ENCODE measurements at regions not wholly inside any gene's neighbourhood (a gene's known extent, or its start where the extent isn't known, plus 50 kb on each side); places are given as distances from the start of the nearest gene placed in this dataset.

DNA sequence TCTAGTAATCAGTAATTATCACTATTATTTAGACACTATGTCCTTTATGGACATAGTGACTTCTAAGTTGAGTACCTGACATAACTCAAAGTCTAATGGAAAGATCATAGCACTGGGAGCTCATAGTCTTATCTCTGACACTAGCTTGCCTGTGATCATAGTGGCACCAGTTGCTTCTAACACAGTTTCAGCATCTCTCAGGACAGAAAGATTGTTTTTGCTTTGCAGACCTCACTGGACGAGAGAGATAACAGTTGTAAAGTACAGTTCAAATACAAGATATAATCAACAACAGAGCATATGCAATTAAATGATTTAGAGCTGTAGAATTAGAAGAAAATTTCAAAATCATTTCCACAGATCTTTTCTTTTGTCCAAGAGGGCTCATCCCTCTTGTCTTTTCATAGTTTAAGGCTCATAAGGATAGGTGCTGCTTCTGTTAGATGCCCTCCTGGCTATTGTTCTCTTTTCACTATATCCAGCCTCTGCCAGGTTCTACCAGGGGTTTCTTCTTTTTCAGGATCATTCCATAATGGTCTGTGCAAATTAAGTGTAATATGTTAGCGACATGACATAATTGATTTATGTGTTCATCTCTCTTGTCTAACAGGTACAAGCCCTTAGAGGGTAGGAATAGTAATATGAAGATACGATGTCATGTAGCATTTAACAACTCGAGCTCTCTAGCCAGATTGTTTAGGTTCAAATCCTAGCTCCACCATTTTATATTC, 1175.4 kb upstream of the TENM4 start:
- no peak for DNase-seq (ENCODE audit: low read depth in 2 of 2)

DNA sequence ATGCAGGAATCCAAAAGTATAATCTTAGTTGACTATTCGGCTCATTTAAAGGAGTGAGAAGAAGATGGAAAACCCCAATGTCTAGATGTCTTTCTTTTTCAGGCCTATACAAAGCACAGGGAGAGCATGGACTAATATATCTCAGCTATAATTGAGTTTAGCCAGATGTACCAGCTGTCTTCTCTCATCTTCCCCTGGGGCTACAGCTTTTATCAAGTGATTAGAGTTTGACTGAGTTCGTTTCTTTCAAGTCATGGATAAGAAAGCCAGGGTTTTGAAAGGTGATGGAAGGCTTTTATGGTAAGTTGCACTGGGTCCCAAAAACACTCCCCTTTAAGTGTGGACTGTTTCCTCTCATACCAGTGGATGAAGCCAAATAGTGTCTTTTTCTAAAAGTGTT, 1172.8 kb upstream of the TENM4 start:
- no peak for DNase-seq (ENCODE audit: low read depth in 2 of 2)

DNA sequence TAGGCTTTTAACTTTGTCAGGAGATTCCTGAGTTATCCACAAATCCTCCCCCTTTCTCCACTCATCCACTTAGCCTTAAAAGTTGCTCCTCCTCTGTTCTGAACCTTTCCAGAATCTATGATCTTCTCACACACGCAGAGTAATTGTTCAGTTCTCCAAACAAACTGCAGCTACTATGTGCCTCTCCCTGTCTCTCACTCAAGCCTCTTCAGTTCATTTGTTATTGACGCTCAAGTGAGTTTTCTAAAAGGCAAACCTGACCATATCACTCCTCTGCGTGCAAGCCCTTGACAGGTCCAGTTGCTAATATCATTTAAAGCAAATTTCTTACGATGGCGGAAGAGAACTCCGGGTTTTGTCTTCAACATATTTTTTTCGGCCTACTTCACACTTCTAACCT, 1169.7 kb upstream of the TENM4 start:
- DNase-seq (ENCODE audit: low read depth in 2 of 2), result no peak

DNA sequence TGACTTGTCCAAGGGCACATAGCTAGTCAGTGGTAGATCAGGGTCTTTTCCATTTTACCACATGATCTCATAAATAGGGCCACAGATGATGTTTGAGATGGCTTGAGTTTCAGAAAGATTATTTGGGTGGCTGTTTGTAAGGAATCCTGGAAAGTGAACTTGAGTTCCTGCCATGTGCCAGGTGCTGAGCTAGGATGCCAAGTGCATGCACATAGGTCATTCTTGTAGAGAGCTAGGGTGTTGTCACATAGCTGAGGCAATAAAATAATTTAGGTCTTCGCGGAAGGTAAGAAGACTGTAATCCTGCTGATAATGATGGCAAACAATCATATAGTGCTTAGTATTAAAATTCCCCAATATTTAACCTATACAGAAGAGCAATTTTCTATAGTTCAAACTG, 1162.6 kb upstream of the TENM4 start:
- DNase-seq (ENCODE audit: low read depth in 2 of 2), result no peak

DNA sequence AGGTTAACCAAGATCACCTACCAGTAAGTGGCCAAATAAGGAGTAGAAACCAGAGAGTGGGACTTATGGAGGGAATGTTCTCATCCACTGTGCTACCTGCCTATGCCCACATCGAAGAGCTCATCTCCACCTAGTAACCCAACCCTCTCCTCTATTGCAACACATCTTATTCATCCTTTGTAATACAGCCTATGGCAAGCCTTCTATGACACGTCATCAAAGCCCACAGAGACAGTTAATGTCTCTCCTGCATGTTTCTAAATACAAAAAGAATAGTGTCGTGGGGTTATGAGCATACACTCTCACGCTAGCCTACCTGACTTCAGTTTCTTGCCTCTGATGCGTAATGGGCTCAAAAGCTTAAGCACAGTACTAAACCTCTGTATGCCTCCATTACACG, 1158.1 kb upstream of the TENM4 start:
- DNase-seq (ENCODE audit: low read depth in 2 of 2), result no peak

DNA sequence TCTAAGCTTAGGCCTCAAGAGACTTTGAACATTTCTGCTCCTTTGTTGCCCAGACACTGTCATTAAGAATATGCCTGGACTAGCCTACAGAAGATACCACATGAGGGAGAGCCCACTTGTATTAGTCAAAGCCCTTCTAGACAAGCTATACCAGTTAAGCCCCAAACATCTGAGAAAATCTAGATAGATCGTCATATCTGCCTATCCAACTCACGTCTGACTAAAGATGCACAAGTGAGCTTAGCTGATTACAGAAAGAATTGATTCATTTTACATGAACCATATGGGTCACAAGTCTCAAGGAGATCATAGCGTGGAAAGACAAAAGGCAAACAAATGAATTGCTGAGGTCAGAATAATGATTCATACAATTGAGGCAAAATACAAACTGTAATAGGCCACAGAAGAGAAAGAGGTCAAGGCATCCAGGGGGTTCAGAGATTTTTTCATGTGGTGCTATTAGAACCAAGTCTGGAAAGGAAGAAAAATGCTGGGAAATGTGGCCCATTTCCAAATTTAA, 1155.5 kb upstream of the TENM4 start:
- no peak for DNase-seq (ENCODE audit: low read depth in 2 of 2)

DNA sequence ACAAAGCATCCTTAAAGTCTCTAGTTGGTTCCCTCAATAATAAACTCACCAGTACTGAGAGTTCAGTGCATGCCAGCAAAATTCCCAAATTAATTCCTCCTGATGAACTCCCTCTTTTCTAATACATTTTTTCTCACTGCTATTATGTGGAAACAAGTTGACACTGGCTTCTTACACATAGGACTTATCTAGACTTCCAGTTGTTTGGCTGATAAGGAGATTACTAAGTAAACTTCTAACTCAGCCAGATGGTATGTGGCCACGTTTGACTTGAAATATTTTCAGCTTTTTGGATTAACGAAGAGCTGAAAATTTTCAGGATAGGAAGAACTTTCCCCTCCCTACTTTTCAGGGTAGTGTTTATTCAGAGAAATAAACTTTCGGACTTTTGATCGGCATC, 1154.2 kb upstream of the TENM4 start:
- no peak for DNase-seq (ENCODE audit: low read depth in 2 of 2)

DNA sequence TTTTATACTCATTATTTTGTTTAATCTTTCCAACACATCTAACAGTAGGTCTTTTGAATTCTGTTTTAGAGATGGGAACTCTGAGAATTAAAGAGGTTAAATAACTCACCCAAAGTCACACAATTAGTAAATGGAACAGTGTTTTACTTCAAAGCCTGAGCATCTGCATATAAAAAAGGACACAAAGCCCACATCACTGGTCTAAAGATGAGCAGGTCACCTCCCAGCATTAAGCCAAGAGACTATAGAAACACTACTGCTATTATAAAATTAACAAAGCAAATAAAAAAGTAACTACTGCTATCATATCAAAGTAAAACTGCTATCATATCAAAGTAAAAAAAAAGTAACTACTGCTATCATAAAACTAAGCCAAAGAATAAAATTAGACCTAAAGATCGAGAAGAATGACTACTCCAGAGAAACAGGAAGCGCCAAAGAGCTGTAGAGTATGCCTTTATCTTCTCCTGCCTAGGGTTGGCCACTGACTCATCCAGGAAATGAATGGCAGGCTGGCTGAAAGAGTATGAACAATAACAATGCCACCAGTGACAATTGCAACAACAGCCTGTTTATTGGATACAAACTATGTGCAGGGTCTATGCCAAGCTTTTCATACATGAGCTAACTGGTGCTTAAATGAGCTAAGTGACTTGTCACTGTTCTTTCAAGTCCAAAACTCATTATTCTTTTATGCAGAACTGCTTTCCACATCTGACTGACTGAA, 1153.0 kb upstream of the TENM4 start:
- DNase-seq (ENCODE audit: low read depth in 2 of 2), result no peak

DNA sequence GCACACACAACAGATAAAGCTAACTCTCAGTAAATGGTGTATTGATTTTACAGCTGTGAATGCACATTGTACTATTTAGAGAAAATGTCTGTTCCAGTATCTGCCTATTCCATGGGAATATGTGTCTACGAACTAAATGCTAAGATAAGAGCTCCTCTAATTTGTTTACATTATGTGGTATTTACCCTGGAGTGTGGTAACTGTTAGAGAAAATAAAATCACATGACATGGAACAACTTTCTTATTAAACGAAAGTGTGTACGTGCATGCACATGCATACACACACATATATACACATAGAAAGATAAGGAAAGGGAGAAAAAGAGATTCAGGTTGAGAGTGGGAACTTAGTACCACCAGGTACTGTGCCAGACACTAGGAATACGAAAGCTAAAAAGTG, 1151.7 kb upstream of the TENM4 start:
- no peak for DNase-seq (ENCODE audit: low read depth in 2 of 2)

DNA sequence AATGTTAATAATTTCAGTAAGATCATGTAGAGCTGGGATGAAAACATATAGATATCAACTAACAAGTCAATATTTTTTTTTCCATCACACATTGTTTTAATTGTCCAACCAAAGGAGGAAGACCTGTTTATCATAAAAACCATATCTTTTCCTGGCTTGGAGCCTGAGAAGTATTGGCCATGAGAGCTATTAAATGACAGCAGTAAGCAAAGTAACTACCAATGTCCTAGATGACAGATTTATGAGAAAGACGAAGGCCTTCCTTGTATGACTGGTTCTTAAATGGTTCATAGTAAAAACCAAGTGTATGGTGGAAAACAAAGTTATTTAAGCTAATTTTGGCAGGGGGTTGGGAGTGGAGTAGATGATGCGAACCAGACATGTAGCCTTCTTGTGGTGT, 1147.1 kb upstream of the TENM4 start:
- no peak for DNase-seq (ENCODE audit: low read depth in 2 of 2)

DNA sequence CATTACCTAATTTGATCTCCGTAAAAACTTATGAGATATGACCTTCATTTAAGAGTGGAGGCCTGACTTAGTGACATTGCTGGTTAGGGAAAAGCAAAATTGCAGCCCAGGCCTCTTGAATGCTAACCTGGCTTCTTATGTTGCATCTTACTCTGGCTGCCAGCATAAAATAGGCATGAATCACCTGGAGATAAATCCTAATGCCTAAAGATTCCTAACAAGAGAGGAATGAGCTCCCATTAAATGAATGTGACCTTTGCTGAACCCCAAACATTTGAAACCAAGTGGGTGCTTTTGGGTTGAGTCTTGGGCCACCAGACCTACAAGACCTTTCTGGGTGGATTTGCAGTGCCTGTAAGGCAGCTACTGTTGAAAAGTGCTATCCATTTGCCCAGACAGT, 1145.6 kb upstream of the TENM4 start:
- no peak for DNase-seq (ENCODE audit: low read depth in 2 of 2)

DNA sequence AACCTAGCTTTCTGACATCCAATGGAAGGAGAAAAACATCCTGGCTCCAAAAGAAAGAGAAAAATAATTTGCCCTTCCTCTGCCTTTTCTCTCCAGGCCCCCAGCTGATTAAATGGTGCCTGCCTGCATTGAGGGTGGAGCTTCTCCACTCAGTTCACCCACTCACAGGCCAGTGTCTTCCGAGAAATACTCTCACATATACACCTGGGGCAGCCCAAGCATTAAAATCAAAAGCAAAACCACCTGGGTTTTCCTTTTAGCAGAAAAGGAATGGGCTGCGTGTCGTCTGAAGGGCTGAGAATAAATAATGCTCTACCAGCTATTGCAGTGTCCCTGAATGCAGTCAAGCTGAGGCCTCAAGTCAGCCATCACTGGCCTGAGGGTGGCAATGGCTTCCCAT, 1143.8 kb upstream of the TENM4 start:
- no peak for DNase-seq (ENCODE audit: low read depth in 2 of 2)

DNA sequence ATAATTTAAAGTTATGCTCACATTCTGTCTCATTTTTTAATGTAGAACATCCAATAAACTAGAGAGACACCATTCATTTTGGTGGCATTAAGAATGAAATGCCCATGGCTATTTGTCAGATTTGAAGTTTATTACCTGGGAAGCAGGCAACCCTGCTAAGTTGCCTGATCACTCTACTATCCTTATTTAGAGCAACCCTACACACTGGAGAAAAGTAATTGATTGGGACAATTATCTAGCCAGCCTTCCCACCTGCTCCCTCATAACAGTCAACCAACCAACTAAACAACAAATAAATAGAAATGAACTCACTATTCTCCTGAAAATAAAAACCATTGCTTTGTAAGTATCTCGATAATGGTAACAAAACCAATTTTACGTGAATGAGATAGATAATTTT, 1129.0 kb upstream of the TENM4 start:
- no peak for DNase-seq (ENCODE audit: low read depth in 2 of 2)

DNA sequence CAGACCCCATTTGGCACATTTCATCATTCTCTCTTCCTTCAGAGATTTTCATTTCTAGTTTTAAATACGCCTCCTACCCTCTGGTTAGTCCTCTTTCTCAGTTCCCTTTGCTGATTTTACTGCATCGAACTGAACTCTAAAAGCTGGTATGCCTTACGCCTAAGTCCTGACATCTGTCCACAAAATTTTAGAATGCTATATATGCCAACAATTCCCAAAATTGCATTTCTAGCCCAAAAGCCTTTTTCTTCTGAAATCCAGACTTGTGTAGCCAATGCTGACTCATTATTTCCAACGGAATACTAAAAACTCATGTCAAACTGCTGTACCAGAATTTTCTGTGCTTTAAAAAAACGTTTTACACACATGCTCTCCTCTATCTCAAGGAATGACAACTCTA, 1124.4 kb upstream of the TENM4 start:
- DNase-seq (ENCODE audit: low read depth in 2 of 2), result no peak

DNA sequence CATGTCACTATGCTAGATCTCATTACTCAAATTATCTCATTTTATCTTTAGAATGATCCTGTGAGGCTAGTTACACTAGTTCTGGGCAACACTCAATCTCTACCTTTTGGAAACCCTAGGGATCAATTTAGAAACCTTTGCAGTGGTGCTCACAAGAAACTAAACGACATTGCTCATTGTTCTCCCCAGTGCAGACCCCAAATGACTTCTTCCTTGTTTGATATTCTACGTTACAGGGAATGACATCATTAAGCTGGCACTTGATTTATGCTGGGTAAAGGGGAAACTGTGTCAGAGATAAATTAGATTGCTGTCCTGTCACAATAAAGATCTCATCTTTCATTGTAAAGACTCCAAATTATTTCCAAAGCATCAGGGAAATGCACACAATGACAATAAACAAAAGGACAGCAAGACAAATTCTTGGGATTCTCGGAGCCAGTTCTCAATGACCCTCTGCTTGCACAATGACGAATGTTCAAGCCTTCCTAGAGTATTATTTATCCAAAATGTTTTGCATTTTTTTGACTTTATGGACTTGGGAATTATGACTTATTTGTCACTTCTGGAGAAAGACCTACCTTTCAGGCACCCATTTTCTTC, 1121.8 kb upstream of the TENM4 start:
- DNase-seq (ENCODE audit: low read depth in 2 of 2), result no peak

DNA sequence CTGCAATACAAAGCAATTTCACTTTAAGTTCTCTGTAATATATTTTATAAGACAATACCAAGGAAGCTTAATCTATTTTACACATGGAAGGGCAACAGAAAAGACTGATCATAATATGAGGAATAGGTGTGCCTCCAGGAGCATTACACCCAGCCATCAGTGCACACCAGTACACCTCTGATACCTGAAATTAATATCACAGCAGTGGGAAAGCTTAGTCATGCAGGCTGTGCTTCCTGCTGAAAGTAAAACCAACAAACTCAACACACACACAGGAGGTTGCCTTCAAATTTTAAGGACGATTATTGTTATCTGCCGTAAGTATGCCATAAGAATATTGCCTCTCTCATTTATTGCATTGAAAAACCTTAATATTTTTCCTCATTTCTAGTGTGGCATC, 1119.1 kb upstream of the TENM4 start:
- no peak for DNase-seq (ENCODE audit: low read depth in 2 of 2)

DNA sequence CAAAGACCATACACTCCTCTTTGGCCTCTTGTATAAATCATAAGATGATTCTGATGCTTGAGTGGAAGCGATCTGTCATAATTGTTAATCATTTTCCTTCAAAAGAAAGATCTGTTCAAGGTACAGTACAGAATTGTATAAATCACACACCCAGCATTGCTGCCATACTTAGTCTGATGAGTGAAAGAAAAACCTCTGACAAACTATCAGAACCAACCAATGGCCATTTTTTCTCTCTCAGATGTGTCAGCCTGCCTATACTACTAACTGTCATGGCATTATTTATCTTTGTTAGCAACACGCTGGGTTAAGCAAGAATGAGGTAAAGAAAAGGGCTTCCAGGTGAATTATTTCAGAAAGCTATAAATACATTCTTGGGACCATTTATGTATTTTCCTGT, 1112.7 kb upstream of the TENM4 start:
- no peak for DNase-seq (ENCODE audit: low read depth in 2 of 2)

DNA sequence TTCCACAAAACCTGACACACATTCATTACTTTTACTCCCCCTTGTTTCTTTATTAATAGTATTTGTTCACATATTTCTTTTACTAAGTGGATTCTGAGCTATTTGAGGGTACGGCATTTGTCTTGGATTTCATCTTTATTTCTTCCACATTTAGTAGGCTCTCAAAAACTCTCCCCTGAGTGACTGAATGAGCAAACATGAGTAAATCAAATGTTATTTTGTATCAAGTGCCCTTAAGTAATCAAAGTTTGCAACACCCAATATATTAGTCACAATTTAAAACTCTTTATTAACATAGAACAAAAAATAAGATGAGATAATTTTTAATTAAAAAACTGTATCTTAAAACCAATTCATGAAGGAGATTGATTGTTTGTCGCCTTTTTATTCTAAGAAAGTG, 1101.9 kb upstream of the TENM4 start:
- DNase-seq (ENCODE audit: low read depth in 2 of 2), result no peak

DNA sequence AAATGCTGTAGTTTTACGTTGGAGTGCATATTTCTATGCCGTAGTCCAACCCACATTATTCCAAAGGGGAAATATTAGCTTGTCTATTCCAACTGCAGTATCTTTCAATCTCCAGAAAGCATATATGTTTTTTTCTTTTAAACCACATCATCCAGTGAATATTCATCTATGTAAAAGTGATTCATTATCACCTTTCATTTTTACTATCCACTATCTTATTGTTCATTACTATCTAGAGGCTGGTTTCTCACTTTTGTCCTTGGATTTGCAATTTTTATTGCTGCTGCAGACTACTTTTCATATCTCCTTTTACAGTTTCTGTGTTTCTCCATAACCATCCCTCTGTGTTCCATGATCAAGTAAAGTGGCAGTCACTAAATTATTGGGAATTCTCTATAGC, 1097.2 kb upstream of the TENM4 start:
- no peak for DNase-seq (ENCODE audit: low read depth in 2 of 2)

DNA sequence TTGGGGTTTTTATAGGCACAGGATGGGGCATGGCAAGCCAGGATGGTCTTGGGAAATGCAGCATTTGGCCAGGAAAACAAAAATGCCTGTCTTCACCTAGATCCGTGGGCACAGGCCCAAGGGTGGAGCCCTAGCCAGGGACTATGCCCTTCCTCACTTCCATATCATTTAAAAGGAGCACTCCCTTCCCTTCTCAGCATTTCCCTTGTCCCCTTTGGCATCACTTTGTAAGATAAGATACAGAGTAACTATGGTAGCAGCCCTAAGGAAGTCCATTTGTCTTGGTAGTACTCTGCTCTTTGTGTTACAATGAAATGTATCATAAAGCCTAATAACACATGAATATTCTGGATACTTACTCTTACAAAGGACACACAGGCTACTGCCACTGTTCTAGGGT, 1092.6 kb upstream of the TENM4 start:
- DNase-seq (ENCODE audit: low read depth in 2 of 2), result no peak

DNA sequence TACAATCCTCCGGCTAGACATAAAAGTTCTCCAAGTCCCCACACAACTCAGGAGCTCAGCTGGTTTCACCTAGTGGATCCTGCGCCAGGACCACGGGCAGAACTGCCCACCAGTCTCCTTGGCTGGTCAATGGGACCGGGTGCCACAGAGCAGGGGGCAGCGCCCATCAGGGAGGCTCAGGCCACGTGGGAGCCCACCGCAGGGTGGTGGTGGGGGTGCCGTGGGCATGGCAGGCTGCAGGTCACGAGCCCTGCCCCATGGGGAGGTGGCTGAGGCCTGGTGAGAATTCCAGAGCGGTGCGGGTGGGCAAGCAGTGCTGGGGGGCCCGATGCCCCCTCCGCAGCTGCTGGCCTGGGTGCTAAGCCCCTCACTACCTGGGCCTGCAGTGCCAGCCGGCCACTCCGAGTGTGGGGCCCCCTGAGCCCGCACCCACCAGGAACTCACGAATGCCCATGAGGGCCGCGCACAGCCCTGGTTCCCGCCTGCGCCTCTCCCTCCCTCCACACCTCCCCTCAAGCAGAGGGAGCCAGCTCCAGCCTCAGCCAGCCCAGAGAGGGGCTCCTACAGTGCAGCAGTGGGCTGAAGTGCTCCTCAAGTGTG, 1091.9 kb upstream of the TENM4 start:
- no peak for DNase-seq (ENCODE audit: low read depth in 2 of 2)

DNA sequence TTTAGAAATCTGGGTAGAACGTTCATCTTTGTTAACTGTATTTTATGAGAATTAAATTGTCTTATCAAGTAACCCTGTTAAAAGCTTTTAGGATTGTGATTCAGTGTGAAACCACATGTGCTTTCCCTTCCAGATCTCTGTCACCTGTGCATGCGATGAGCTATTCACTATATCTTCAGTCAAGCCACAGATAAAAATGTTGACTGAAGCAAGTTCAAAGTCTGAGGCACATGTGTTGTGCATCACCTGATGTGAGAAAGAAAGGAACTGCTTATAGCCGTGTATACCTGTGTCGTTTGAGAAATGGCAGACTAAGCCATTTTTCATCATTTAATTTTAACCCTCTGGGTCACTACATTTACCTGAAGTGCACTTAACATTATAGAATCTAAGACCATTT, 1088.9 kb upstream of the TENM4 start:
- DNase-seq (ENCODE audit: low read depth in 2 of 2), result no peak
